BE2C (cell line): ENCODE measurements at regions not wholly inside any gene's neighbourhood (a gene's known extent, or its start where the extent isn't known, plus 50 kb on each side); places are given as distances from the start of the nearest gene placed in this dataset.

Experiments
- DNase-seq: peaks from one replicate; pipeline ENCODE4 v3.0.0-alpha.2; 2020
- H3K27me3 ChIP-seq: fragments of 250-450 bp; sonication (Bioruptor Pico); 2 replicates; pipeline ENCODE4 v1.5.1; 2020; ENCODE audit warnings: mild to moderate bottlenecking
- H3K36me3 ChIP-seq: fragments of 250-450 bp; sonication (Bioruptor Pico); 2 replicates; pipeline ENCODE4 v1.5.1; 2020; ENCODE audit warnings: mild to moderate bottlenecking
- H3K4me1 ChIP-seq: fragments of 250-450 bp; sonication (Bioruptor Pico); 2 replicates; pipeline ENCODE4 v1.5.1; 2020
- H3K4me3 ChIP-seq: 2 replicates; pipeline ENCODE4 v1.5.1; 2011; ENCODE audit warnings: low read depth, low read length
- H3K9me3 ChIP-seq: fragments of 250-450 bp; sonication (Bioruptor Pico); 2 replicates; pipeline ENCODE4 v1.5.1; 2020
- TF ChIP-seq, protein P1 (sequence below): IDR thresholded peaks from 2 replicates; pipeline ENCODE4 v1.5.1; 2012; ENCODE audit warnings: mild to moderate bottlenecking, low read depth, low read length

DNA sequence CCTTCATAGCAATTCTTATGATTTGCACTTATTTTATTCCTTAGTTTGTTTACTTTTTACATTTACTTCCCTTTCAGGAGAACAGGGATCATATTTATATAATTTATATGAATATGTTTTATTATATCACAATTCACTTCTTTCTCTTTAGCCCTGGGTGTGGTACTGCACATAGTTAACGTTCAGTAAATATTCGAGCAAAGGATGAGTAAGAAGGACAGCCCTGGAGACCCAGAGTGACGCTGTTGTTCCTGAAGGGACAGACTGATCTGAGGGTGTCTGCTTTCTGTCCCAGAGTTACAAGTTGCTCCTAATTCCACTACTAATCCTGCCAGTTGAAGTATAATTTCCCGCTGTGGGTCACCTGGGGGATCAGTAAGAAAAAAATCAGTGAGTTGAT lies 366.1 kb downstream of the DMRT2 start:
- no peak overlapping the region for H3K4me3 ChIP-seq
- DNase-seq = no peak
- TF ChIP-seq, protein P1, sequence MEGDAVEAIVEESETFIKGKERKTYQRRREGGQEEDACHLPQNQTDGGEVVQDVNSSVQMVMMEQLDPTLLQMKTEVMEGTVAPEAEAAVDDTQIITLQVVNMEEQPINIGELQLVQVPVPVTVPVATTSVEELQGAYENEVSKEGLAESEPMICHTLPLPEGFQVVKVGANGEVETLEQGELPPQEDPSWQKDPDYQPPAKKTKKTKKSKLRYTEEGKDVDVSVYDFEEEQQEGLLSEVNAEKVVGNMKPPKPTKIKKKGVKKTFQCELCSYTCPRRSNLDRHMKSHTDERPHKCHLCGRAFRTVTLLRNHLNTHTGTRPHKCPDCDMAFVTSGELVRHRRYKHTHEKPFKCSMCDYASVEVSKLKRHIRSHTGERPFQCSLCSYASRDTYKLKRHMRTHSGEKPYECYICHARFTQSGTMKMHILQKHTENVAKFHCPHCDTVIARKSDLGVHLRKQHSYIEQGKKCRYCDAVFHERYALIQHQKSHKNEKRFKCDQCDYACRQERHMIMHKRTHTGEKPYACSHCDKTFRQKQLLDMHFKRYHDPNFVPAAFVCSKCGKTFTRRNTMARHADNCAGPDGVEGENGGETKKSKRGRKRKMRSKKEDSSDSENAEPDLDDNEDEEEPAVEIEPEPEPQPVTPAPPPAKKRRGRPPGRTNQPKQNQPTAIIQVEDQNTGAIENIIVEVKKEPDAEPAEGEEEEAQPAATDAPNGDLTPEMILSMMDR = no peak
- H3K4me1 ChIP-seq = no peaks in the 10 kb centered on the region
- H3K27me3 ChIP-seq = no peaks in the 10 kb centered on the region
- no peaks in the 10 kb centered on the region; the same call in 1 of the 2 replicates for H3K9me3 ChIP-seq
- H3K36me3 ChIP-seq = no peaks in the 10 kb centered on the region

DNA sequence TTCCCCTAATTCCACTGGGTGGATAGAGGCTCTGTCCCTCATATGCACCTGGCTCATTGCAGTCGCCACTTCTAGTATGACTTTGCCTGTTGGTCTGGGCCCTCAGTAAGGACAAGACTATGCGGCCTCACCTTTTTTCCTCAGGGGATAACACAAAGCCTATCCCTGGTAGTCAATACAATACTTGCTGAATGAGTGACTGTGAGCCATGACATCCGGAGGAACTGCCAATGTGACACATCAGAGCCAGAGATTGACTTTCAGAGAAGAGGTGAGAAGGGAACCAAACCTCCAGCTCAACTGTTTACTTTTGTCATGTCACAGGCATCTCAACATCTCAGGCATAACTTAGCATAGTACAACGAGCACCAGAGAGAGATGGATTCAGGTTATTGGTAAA lies 371.3 kb downstream of the DMRT2 start:
- TF ChIP-seq, protein P1 = no peak
- H3K27me3 ChIP-seq = no peaks in the 10 kb centered on the region
- no peaks in the 10 kb centered on the region; the same call in 1 of the 2 replicates for H3K9me3 ChIP-seq
- H3K36me3 ChIP-seq = no peaks in the 10 kb centered on the region
- no peak for DNase-seq
- no peak overlapping the region for H3K4me3 ChIP-seq
- H3K4me1 ChIP-seq = no peaks in the 10 kb centered on the region

DNA sequence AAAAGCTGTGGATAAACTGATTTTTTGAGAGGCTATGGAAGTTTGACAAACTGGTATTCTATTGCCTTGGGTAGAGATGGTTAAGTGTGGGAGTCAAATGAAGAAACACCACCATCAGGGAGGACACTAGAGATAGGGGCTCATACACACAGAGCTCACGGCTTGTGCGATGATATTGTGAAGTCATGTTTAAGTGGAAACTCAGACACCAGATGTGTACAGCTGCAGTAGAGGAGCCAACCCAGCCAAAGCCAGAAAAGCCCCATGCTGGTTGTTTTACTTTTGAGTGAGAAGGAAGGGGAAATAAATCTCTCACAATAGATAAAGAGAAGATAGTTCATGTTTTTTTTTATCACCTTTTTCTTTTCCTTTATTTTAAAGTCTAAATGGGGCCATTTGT lies 377.7 kb downstream of the DMRT2 start:
- no peak for DNase-seq
- H3K9me3 ChIP-seq = no peaks in the 10 kb centered on the region
- H3K36me3 ChIP-seq = no peaks in the 10 kb centered on the region
- no peaks in the 10 kb centered on the region for H3K27me3 ChIP-seq
- no peaks in the 10 kb centered on the region for H3K4me1 ChIP-seq
- no peak overlapping the region for H3K4me3 ChIP-seq
- TF ChIP-seq, protein P1 = no peak

DNA sequence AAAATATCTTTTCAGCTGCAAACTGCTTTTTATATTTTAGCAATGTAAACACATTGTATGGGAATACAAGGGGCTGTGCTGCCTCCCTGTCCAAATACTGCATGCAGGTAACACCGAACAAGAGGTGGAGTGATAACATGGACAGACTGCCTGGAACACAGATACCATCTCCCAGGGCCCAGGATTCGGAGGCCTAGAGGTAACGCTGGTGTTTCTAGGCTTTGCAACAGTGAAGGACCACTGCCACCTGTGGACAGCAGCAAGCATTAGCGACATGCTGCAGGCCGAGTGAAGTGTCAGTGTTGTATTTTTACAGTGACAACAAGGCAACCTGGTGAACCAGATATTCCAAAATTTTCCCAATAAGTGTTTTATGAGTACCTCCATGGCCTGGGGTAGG lies 379.1 kb downstream of the DMRT2 start:
- TF ChIP-seq, protein P1 = no peak
- no peaks in the 10 kb centered on the region for H3K4me1 ChIP-seq
- H3K4me3 ChIP-seq = no peak overlapping the region
- H3K9me3 ChIP-seq = no peaks in the 10 kb centered on the region
- DNase-seq = no peak
- no peaks in the 10 kb centered on the region for H3K27me3 ChIP-seq
- H3K36me3 ChIP-seq = no peaks in the 10 kb centered on the region

DNA sequence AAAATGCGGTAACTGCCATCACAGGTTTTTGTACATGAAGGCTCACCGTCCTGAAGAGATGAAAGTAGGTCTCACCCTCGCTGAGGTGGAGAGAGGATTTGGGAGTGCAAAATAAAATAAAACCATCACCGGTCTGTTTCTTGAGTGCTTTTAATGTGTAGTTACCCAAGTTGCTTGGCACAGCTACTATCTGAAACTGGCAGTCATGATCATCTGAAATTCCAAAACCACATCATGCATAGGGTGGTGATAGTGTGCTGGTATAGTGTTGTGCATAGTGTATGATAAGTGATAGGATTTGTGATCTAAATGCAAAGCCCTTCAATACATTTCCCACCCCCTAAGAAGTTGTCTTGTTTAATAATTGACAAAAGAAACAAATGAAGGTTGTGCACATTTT lies 381.3 kb downstream of the DMRT2 start:
- Histone ChIP-seq H3K27me3 (no peaks in the 10 kb centered on the region), H3K36me3 (no peaks in the 10 kb centered on the region), H3K4me3 (no peak overlapping the region), H3K4me1 (no peaks in the 10 kb centered on the region), H3K9me3 (no peaks in the 10 kb centered on the region)
- no peak for DNase-seq
- TF ChIP-seq, protein P1 = no peak

DNA sequence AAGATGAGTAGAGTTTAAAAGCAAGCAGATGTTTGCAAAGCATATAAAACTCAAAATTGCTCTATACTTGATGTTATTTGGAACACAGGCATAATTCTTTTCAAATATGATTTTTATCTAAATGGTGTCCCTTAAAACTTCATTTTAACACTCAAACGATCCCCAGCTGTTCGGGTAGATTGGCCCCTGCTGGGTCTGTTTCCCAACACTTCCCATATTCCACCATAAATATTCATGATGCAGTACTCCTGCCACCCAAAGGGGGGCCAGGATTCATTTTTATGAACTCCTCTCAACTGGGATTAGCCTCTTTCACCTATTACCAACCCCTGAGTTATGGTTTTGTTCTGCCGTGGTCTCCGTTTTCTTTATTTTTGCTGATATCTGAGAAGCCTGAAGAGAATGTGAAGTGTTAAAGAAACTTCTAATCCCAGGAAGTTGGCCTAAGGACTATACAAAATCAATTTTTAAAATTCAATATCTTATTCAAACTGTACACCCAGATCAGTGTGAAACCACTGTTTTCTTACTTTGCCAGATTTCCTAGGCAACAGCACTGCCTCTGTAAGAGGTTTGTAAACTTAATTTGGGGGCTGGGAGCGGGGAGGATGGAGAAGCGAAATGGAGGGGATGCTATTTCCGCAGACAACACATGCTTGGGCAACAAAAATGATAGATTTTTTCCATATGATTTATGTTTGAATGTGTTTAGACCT lies 384.1 kb downstream of the DMRT2 start:
- H3K36me3 ChIP-seq = no peaks in the 10 kb centered on the region
- H3K4me1 ChIP-seq = no peaks in the 10 kb centered on the region
- H3K4me3 ChIP-seq = no peak overlapping the region
- H3K27me3 ChIP-seq = no peaks in the 10 kb centered on the region
- DNase-seq = no peak
- H3K9me3 ChIP-seq = no peaks in the 10 kb centered on the region
- TF ChIP-seq, protein P1 = no peak
